DMS53 (cell line): ENCODE measurements at regions not wholly inside any gene's neighbourhood (a gene's known extent, or its start where the extent isn't known, plus 50 kb on each side); places are given as distances from the start of the nearest gene placed in this dataset.

ENCODE experiments used
- DNase-seq: peaks from one replicate; lab custom pipeline; 2025; lab: John Stamatoyannopoulos, UW

DNA sequence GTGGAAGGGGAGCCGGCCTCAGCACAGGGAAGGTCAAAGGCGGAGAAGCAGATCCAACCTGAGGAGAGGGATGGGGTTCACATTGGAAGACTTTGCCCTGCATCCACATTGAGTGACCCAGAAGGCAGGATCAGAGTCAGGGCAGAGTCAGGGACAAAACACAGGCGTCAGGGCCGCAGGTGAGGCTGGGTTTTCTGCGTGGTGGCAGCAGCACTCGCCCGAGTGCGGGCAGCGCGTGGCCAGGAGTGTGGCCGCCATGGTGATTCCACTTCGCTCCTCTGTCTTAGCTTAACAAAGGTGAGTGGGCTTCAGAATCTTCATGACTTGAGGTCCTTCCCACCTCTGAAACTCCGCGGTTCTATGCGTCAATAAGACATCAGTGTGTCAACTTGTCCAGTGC is 476.9 kb upstream of the SMIM21 start:
- no peak for DNase-seq

- no peak for DNase-seq
Measured at GRCh38 chr18:75898651-75899050, 471.1 kb upstream of the SMIM21 start.

GRCh38 chr18:75897386-75897785 is 469.9 kb upstream of the SMIM21 start:
- DNase-seq, result no peak

DNA sequence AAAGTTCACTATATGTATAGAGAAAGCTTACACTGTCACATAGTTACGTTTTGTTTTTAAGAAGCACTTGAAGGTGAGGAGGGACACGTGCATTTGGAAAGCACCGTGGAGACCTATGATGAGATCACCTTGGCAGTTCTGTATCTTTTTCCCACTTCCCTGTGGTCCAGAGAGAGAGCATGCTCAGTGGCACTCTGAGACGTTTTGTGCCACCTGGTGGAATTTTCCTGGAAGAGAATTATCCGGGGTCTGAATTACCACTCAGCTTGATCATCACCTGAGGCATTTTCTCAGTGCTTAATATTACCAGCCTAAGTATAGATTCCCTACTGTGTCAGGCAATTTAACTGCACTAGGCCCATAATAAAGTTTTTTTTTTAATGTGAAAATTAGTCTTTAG is 469.4 kb upstream of the SMIM21 start:
- peak; percentile 63 for DNase-seq

- DNase-seq, result no peak
Measured at GRCh38 chr18:75895135-75895534, 467.6 kb upstream of the SMIM21 start.

DNA sequence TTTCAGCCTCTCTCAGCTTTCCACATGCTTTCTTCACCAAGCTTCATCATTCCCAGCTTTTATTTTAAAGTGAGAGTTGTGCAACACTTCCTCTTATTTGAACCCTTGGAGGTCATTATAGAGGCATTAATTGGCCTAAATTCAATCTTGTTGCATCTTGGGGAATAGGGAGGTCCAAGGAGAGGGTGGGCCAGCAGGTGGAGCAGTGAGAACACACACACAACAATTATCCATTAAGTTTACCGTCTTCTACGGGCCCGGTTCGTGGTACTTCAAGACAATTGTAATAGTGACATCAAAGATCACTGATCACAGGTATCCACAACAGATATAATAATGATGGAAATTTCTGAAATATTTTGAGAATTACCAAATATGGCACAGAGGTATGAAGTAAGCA is 457.2 kb upstream of the SMIM21 start:
- no peak for DNase-seq

- no peak for DNase-seq
Measured at GRCh38 chr18:75880925-75881504, 453.5 kb upstream of the SMIM21 start.

- DNase-seq, result no peak
Measured at GRCh38 chr18:75880266-75880665, 452.8 kb upstream of the SMIM21 start.

- DNase-seq, result no peak
Measured at GRCh38 chr18:75879196-75879595, 451.7 kb upstream of the SMIM21 start.

DNA sequence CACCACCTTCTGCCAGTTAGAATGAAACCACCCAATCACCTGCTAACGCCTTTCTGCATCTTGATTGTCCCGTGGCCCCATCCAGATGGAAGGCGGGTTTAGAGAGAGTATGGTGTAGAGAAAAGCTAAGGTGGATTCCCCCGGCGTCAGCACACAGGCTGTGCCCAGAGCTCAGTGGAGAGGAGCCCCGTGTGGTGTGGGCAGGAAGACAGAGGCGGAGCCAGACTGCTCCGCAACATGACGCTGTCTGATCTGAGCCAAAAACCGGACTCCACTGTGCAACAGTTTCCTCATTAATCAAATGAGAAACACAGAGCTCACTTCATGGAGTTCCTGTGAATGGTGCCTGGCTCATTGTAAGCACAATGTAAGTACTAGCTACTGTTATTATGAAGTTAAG is 448.1 kb upstream of the SMIM21 start:
- no peak for DNase-seq

DNA sequence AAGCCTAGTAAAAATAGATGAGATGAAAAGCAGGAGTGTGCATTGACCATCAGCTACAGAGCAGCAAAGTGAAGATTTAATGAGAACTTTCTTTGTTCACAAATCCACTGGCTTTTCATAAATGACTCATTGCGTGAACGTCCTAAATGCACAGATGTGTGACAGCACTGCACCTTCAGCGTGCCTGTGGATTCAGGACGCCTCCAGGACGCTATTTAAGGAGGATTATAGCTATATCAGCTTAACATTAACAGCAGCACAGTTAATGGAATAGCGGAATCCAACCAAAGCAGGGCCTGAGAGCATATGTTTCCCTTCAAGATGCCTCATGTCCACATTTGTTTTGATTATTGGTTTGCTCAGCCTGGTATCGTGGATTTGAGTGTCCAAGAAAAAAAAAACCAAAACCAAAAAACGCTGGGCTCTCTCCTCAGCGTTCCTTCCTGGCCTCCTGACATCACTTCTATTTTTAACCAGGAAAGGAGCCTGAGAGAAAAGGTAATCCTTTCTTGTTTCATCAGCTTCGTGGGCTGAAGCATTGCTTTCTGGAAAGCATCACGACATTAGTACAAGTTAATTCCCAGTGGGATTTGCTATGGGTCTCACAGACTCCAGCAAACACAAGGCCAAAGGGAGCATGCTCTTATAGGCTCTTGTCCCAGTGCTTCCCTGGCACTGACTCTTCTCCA is 447.0 kb upstream of the SMIM21 start:
- DNase-seq, result no peak

DNA sequence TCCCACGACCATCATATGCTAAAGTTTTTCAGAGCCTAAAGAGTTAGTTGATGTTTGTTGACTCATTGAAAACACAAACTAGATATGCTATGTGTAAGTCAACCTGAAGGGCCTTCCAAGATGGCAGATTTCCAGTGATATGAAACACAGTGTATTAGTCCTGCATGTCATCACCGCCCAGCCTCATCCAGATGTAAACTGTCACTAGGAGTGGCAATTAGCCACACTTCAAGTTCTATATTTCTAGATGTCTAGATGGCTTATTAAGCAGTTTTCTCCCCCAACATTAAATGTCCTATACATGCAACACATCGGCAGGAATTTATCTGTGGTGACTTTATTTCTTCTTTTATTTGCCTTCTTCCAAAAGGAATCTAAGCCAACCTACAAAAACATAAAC is 444.1 kb upstream of the SMIM21 start:
- no peak for DNase-seq

- DNase-seq, result no peak
Measured at GRCh38 chr18:75869162-75869561, 441.7 kb upstream of the SMIM21 start.

- no peak for DNase-seq
Measured at GRCh38 chr18:75868031-75868430, 440.5 kb upstream of the SMIM21 start.

DNA sequence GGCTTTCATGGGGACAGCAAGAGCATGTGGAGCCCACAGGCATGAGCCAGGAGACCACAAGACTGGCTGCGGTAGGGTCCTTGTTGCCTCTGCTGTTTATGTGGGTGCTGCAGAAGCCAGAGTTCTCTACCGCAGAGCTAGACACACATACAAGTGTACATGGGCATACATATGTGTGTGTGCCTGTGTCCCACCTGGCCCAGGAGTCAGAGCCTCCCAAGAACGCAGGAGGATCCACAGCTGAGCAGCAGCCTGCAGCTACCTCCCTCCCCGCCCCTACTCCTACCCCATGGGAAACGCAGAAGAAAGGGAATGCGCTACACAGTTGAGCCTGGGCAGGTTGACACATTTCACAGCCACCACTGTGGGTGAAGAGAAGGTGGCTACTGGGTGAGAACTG is 438.1 kb upstream of the SMIM21 start:
- DNase-seq, result no peak

DNA sequence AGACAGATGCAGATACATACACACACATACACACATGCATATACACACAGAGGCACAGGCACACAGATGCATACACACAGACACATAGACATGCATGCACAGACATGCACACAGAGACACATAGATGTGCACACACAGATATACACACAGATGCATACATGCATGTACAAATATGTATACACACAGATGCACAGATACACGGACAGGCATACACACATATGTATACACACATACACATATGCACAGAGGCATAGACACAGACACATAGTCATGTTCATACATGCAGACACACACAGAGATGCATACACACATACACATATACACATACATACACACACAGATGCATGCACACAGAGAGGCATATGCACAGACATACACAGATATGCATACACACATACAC is 437.3 kb upstream of the SMIM21 start:
- no peak for DNase-seq

GRCh38 chr18:75863696-75864095 is 436.2 kb upstream of the SMIM21 start:
- DNase-seq, result no peak

GRCh38 chr18:75862458-75862857 is 435.0 kb upstream of the SMIM21 start:
- DNase-seq, result no peak

GRCh38 chr18:75860166-75860565 is 432.7 kb upstream of the SMIM21 start:
- DNase-seq, result no peak

DNA sequence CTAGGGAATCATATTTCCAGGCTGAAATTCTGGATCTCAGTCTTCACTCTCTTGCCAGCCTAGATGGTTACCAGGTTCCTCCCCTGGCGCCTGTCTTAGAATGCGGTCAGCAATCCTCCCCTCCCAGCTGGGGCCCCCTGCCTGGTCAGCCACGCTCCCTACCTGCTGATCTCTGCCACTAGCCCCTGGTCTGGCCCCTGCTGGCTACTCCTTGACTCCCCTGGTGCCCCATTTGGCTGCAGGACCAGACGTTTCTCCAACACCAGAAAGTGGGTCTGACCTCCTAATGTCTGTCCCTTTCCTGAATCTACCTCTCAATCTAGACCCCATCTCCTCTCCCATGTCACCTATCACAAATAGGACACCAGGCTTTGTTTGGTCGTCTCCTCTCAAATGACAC is 432.0 kb upstream of the SMIM21 start:
- no peak for DNase-seq

- DNase-seq, result no peak
Measured at GRCh38 chr18:75858754-75859153, 431.3 kb upstream of the SMIM21 start.

- DNase-seq, result no peak
Measured at GRCh38 chr18:75857558-75857957, 430.1 kb upstream of the SMIM21 start.

DNA sequence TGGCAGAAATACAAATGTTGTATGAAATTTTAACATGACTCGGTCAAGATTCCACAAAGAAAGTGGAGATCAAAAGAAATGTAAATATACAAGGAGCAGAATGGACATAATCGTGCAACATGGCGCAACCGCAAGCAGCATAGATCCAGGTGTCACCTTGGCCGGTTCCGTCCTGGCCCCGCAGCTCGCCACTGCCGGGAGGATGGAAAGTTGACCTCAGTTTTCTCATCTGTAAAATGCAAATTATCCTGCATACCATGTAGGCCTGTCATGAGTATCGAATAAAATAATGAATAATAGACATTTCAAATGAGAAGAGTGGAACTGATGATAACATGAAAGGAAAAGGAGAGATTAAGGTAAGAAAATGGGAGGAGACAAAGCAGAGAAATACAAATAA is 427.3 kb upstream of the SMIM21 start:
- DNase-seq, result no peak

DNA sequence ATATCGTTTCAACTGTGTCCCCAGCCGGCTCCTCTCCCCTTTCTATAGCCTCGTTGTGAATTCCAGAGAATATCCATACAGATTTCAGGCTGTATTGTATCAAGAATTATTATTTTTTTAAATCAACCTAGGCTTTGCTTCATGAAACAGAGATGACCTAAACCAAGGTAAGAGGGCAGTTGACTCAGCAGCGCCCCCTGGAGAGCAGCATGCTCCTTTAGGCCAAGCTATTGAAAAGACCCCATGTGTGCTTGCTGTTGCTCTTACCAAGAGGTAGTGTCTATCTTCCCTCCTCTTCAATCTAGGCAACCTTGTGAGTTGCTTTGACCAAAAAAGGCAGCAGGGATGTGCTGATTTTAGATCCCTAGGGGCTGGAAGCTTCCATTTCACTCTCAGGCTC is 426.7 kb upstream of the SMIM21 start:
- peak; percentile 61 for DNase-seq
